Activated CD4-positive, alpha-beta T cell treated with anti-CD3 and anti-CD28 coated beads, Interleukin-2, Interleukin-6, amounts not matched to agents 100 ng/mL and 50 ng/mL, durations not matched to agents 16 hours and 8 hours (primary cell): ENCODE measurements at regions not wholly inside any gene's neighbourhood (a gene's known extent, or its start where the extent isn't known, plus 50 kb on each side); places are given as distances from the start of the nearest gene placed in this dataset.
"Not testable (repeated sequence)": the region's sequence is repeated elsewhere in the genome, so short reads cannot be mapped to it uniquely, and the experiment has no call there.

Experiments used
- DNase-seq: peaks from one replicate; pipeline ENCODE4 v3.0.0-alpha.2; 2020

GRCh38 chr1:213324859-213325258, 273.8 kb downstream of the RPS6KC1 start:
- DNase-seq = no peak

DNA sequence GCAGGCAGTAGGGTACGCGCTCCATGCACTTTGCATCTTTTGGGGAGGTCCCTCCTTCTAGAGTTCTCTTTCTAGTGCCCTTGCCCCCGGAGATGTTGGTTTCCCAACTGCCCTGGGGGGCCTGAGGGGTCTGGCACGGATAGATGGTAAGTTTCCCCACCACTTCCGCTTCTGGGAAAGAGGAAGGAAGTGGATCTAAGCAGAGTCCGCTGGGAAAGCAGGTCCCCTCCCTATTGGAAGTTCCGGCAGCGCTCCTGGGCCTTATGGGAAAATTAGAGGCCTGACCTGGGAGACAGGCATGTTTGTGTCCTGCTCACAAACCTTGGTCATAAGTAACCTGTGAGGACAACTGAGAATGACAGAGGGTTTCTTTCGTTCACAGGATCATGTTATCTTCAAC, 274.4 kb downstream of the RPS6KC1 start:
- DNase-seq = no peak

DNA sequence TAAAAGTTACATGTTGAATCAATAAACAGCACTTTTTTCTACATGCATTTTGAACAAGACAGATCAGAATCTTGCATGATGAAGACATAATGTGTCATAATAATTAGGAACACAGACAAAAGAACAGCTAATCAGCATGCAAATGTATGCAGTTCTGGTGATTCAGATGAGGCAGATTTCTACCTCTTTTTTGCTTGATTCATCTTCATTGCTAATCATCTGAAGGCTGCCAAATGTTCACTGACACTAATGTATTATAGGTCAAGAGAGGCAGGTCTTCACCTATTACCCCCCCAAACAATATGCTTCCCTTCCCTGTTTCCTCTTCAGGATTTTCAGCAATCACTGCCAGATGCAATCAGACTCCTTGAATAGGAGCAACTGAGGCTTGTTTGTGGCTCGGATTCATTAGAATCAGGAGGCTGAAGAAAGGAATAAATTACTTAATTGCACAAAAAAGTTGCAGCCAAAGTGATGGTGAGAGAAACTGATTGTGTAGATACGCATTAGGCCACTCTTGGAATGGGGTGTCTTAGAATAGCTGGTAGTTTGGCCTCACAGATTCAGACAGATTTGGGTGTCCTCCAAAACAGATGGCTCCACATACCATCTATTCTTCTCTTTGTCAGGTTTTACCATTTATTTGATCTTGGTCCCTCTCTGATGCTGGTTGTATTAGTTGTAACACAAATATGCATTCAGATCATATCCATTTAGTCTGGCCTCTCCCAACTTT, 275.4 kb downstream of the RPS6KC1 start:
- DNase-seq = no peak

GRCh38 chr1:213327017-213327667, 276.1 kb downstream of the RPS6KC1 start:
- DNase-seq = no peak

GRCh38 chr1:213329406-213330008, 278.5 kb downstream of the RPS6KC1 start:
- DNase-seq = no peak

- DNase-seq = no peak
Observed at GRCh38 chr1:213330281-213330680, 279.2 kb downstream of the RPS6KC1 start.

GRCh38 chr1:213331631-213332175, 280.7 kb downstream of the RPS6KC1 start:
- DNase-seq = no peak

DNA sequence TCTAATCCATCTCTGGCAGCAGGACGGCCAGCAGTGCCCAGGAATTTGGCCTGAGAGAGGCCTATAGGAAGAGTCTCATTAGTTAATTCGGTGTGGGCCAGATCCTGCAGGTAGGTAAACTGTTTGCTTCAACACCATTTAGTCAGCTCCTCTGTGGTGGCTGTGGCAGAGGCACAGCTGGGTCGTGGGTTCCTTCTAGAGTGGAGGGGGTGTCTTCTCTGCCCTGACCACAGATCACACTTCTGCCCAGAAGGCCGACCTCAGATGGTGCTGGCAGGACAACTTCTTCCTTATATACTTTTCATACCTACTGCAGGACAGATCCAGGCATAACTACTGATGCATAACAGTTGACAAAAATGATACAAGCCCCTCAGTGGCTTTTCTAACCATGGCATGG, 281.4 kb downstream of the RPS6KC1 start:
- no peak for DNase-seq

- DNase-seq = no peak
Observed at GRCh38 chr1:213333121-213333520, 282.1 kb downstream of the RPS6KC1 start.

- DNase-seq = no peak
Observed at GRCh38 chr1:213335084-213335483, 284.0 kb downstream of the RPS6KC1 start.

GRCh38 chr1:213337025-213337678, 286.1 kb downstream of the RPS6KC1 start:
- no peak for DNase-seq

- no peak for DNase-seq
Observed at GRCh38 chr1:213340593-213340992, 289.6 kb downstream of the RPS6KC1 start.

DNA sequence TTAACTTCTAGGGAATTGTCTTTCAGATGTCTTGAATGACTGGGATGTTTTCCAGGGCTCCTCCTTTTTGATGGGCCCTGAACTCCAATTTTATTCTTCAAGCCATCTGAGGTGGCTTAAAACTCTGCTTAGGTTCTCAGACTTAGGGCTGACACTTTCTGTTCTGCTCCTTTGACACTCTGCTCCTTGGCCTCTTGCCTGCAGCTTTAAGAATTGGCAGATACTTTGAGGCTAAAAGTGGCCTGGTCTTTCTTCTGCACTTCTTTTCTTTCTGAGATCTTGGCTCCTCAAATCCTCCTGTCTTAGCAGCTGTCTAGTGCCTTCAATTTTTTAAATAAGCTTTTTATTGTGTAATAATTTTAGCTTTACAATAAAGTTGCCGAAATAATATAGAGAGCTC, 294.6 kb downstream of the RPS6KC1 start:
- DNase-seq = no peak

- no peak for DNase-seq
Observed at GRCh38 chr1:213357403-213357802, 306.4 kb downstream of the RPS6KC1 start.

DNA sequence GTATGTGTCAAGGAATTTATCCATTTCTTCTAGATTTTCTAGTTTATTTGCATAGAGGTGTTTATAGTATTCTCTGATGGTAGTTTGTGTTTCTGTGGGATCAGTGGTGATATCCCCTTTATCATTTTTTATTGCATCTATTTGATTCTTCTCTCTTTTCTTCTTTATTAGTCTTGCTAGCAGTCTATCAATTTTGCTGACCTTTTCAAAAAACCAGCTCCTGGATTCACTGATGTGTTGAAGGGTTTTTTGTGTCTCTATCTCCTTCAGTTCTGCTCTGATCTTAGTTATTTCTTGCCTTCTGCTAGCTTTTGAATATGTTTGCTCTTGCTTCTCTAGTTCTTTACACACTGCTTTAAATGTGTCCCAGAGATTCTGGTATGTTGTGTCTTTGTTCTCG, 307.3 kb downstream of the RPS6KC1 start:
- DNase-seq = not testable (repeated sequence)

DNA sequence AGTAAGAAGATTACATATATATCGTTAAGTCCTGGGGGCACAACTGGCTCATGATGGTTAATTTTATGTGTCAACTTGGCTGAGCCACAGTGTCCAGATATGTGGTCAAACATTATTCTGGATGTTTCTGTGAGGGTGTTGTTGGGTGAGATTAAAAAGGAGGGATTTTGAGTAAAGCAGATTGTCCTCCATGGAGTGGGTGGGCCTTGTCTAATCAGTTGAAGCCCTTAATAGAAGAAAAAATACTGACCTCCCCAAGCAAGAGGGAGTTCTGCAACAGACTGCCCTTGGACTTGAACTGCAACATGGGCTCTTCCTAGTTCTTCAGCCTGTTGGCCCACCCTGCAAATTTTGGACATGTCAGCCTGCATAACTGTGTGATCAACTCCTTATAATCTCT, 311.6 kb downstream of the RPS6KC1 start:
- no peak for DNase-seq

- no peak for DNase-seq
Observed at GRCh38 chr1:213366141-213366831, 315.2 kb downstream of the RPS6KC1 start.

DNA sequence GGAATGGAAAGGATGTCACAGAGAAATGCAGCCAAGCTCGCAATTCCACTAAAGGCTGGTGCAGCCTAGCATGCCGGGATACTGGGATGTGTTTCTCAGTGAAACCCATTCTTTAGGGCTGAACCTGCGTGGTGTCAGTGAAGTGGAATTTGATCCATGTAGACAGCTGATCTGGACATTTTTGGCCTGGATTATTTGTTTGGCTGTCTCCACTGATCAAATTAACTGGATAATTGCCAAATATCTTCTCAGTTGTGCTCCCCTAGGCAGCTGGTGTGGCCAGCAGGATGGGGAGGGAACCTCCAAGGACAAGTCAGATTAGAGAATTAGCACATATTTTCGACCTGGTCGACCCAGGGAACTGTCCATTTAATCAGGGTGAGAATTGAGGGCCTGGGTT, 318.4 kb downstream of the RPS6KC1 start:
- no peak for DNase-seq

DNA sequence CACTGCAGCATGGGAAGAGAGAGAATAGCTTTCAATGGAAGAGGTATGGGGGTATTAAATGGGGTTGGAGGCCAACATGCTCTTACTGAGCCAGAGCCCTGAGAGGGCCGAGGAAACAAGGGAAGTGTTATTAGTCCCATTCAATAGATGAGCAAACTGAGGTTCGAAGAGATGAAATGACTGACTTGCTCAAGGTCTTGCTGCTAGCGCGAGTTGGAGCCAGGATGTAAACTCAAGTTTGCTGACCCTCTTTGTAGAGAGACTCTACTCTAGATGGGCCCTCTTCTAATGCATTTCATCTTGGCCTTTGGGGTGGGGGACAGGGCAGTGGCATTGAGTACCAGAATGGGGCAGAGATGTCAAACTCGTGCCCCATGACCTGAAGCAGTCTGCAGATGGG, 319.5 kb downstream of the RPS6KC1 start:
- DNase-seq = no peak

DNA sequence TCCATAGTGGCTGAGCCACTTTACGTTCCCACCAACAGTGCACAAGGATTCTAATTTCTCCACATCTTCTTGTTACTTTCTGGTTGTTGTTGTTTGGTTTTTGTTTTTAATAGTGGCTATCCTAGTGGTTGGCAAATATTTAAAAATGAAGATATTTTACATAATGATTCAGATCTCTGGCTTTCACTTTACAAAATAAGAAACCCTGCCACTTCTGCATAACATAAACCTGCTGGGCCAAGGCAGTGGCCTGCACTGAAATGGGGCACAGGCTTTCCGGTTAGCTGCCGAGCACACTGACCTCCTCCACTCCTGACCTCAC, 320.4 kb downstream of the RPS6KC1 start:
- no peak for DNase-seq

DNA sequence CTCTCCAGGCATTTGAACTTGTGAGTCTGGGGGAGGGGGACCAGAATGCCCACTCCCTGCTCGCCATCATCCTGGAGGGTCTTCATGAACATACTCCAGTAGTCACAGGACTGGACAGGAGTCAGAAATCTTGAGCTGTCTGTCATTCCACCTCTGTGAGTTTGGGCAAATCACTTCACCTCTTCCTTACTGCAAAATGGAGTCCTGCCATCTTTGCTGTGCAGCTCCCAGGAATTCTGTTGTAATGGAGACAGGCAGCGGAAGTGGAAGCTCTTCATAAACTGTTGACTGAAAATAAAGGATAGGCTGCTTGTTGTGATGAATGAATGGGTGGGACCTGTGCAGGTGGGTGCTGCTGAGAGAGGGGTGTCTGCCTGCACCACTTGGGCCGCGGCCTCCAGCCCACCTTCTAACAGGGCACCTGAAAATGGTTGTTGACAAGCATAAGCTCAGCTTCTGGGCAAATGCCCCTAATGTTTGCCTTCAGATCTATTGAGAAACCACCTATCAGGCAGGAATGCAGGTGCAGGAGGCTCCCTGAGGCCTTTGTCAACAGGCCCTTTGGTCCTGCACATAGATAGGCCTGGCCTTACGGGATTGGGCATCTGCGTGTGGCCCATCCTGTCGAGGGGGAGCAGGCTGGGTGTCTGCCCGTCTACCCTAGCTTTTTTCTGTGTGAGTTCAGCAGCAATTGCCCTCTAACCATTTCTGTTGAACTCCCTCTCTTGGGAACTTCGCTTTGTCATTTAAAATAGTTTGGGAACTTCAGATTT, 321.0 kb downstream of the RPS6KC1 start:
- DNase-seq = no peak

DNA sequence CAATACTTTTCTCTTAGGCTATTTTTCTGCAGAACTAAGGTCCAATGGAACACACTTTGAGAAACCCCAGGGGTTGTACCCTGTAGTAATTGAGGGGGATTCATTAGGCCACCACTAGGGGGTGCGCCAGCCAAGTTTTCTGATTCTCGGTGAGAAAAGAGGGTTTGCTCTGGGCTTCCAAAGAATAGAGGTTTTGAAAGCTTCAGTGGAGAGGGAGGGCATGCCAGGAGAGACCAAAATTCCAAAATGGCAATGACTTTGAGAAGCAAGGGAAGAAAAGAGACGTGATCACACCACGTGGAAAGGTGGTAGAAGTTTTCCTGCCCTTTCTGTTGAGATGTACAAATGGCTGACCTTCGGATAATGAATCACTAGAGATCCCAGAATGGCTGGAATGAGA, 323.3 kb downstream of the RPS6KC1 start:
- peak; percentile 70 for DNase-seq
